IMR-90 (cell line): ENCODE measurements at regions not wholly inside any gene's neighbourhood (a gene's known extent, or its start where the extent isn't known, plus 50 kb on each side); places are given as distances from the start of the nearest gene placed in this dataset.

Experiments
- ATAC-seq: fragments of 200-7000 bp; cut with Tn5 transposase; 2 replicates; pipeline ENCODE4 v1.9.1; 2020; ENCODE audit warnings: low read depth, mild to moderate bottlenecking, moderate library complexity
- BruUV-seq: library from RNA; stranded (reverse); fragments of 400-500 nt; replicated peaks from 2 replicates; lab custom pipeline; 2021; lab: Mats Ljungman, UMichigan
- CTCF ChIA-PET: fragments of 300-600 bp; formaldehyde crosslinking; extraction: SDS; loops from one replicate; lab custom pipeline; 2021; ENCODE audit warnings: antibody characterized with exemption; lab: Yijun Ruan, JAX
- POLR2A ChIA-PET: fragments of 300-600 bp; sonication (Branson Sonifier 250); formaldehyde crosslinking; loops from one replicate; lab custom pipeline; 2022; ENCODE audit warnings: antibody characterized with exemption; ENCODE audit not compliant: unreplicated experiment; lab: Charles Lee
- DNase-seq: peaks from one replicate; pipeline ENCODE4 v3.0.0; 2013
- H2AFZ ChIP-seq: replicated peaks from 2 replicates; pipeline ENCODE3; 2013; ENCODE audit warnings: low read length, mild to moderate bottlenecking; ENCODE audit not compliant: poor library complexity
- H2AK5ac ChIP-seq: 2 replicates; pipeline ENCODE4 v1.6.1; 2013; ENCODE audit warnings: low read depth, low read length, inconsistent platforms
- H2AK9ac ChIP-seq: replicated peaks from 2 replicates; pipeline ENCODE3; 2013; ENCODE audit warnings: mild to moderate bottlenecking, low read depth, low read length, moderate library complexity; ENCODE audit not compliant: poor library complexity
- H2BK120ac ChIP-seq: 2 replicates; pipeline ENCODE4 v1.6.1; 2013; ENCODE audit warnings: low read depth, low read length, inconsistent platforms
- H2BK15ac ChIP-seq: 3 replicates; pipeline ENCODE4 v1.6.1; 2013; ENCODE audit warnings: low read depth, low read length, inconsistent platforms
- H2BK20ac ChIP-seq: 2 replicates; pipeline ENCODE4 v1.6.1; 2013; ENCODE audit warnings: low read depth, mild to moderate bottlenecking, inconsistent platforms, low read length, moderate library complexity
- H2BK5ac ChIP-seq: 2 replicates; pipeline ENCODE4 v1.6.1; 2013; ENCODE audit warnings: mild to moderate bottlenecking, low read depth, low read length, inconsistent platforms; ENCODE audit not compliant: poor library complexity, severe bottlenecking
- H3K14ac ChIP-seq: replicated peaks from 2 replicates; pipeline ENCODE4 v1.6.1; 2013; ENCODE audit warnings: low read depth, low read length, inconsistent platforms
- H3K18ac ChIP-seq: 2 replicates; pipeline ENCODE4 v1.6.1; 2013; ENCODE audit warnings: low read depth, low read length, control low read depth
- H3K23ac ChIP-seq: 2 replicates; pipeline ENCODE4 v1.6.1; 2013; ENCODE audit warnings: low read depth, low read length, inconsistent platforms
- H3K27ac ChIP-seq: 2 replicates; pipeline ENCODE4 v1.5.1; 2013; ENCODE audit warnings: mild to moderate bottlenecking, control low read depth, low read length; ENCODE audit not compliant: insufficient read depth
- H3K27me3 ChIP-seq: 2 replicates; pipeline ENCODE4 v1.6.1; 2013; ENCODE audit warnings: low read length; ENCODE audit not compliant: control insufficient read depth, insufficient read depth
- H3K36me3 ChIP-seq: 2 replicates; pipeline ENCODE4 v1.6.1; 2013; ENCODE audit warnings: low read length, mixed read lengths; ENCODE audit not compliant: control insufficient read depth, insufficient read depth
- H3K4ac ChIP-seq: 2 replicates; pipeline ENCODE4 v1.6.1; 2013; ENCODE audit warnings: low read depth, low read length, inconsistent platforms
- H3K4me1 ChIP-seq: 2 replicates; pipeline ENCODE4 v1.6.1; 2013; ENCODE audit warnings: low read length, mixed read lengths; ENCODE audit not compliant: control insufficient read depth, insufficient read depth
- H3K4me2 ChIP-seq: 2 replicates; pipeline ENCODE4 v1.6.1; 2013; ENCODE audit warnings: low read depth, mild to moderate bottlenecking, control low read depth, low read length, moderate library complexity
- H3K4me3 ChIP-seq: 2 replicates; pipeline ENCODE4 v1.5.1; 2013; ENCODE audit warnings: low read depth, mild to moderate bottlenecking, control low read depth, low read length, moderate library complexity; ENCODE audit not compliant: insufficient read depth
- H3K56ac ChIP-seq: 2 replicates; pipeline ENCODE4 v1.6.1; 2013; ENCODE audit warnings: low read length, inconsistent platforms; ENCODE audit not compliant: insufficient read depth; ENCODE audit errors: extremely low read depth
- H3K79me1 ChIP-seq, 2 experiments: 2 replicates each; pipeline ENCODE4 v1.6.1; 2013; ENCODE audit warnings: low read length in 2 of 2, inconsistent platforms in 1 of 2, low read depth in 1 of 2
- H3K9ac ChIP-seq: 2 replicates; pipeline ENCODE4 v1.6.1; 2013; ENCODE audit warnings: low read depth, low read length, control low read depth
- H3K9me1 ChIP-seq: 2 replicates; pipeline ENCODE4 v1.6.1; 2013; ENCODE audit warnings: low read length, inconsistent platforms; ENCODE audit not compliant: insufficient read depth
- H3K9me3 ChIP-seq: 2 replicates; pipeline ENCODE4 v1.6.1; 2013; ENCODE audit warnings: low read length; ENCODE audit not compliant: control insufficient read depth, insufficient read depth
- H4K20me1 ChIP-seq: 2 replicates; pipeline ENCODE4 v1.6.1; 2013; ENCODE audit warnings: low read length, inconsistent platforms; ENCODE audit not compliant: insufficient read depth
- H4K5ac ChIP-seq: 2 replicates; pipeline ENCODE4 v1.6.1; 2013; ENCODE audit warnings: mild to moderate bottlenecking, low read depth, low read length, control low read depth
- H4K8ac ChIP-seq, 2 experiments: 2 replicates each; pipeline ENCODE4 v1.6.1; 2013; ENCODE audit warnings: low read depth in 2 of 2, low read length in 2 of 2, control low read depth in 1 of 2, inconsistent platforms in 1 of 2
- H4K91ac ChIP-seq: 2 replicates; pipeline ENCODE4 v1.6.1; 2013; ENCODE audit warnings: low read depth, low read length, inconsistent platforms; ENCODE audit not compliant: insufficient read depth
- CHD1 ChIP-seq: IDR thresholded peaks from 2 replicates; pipeline ENCODE4 v1.6.1; 2012; ENCODE audit warnings: low read depth, low read length, improper control_type of control experiment
- CTCF ChIP-seq: conservative IDR thresholded peaks from 2 replicates; pipeline ENCODE4 v1.5.1; 2012; ENCODE audit warnings: mild to moderate bottlenecking, low read depth, low read length, improper control_type of control experiment
- ELK1 ChIP-seq: fragments of 150-350 bp; IDR thresholded peaks from 2 replicates; pipeline ENCODE4 v1.6.1; 2016; ENCODE audit warnings: low read depth, mild to moderate bottlenecking, low read length, moderate library complexity, borderline replicate concordance
- MAFK ChIP-seq: IDR thresholded peaks from 2 replicates; pipeline ENCODE4 v1.6.1; 2012; ENCODE audit warnings: low read depth, low read length, improper control_type of control experiment
- MAZ ChIP-seq: IDR thresholded peaks from 2 replicates; pipeline ENCODE4 v1.6.1; 2012; ENCODE audit warnings: low read depth, mild to moderate bottlenecking, low read length, improper control_type of control experiment, moderate library complexity, borderline replicate concordance
- MXI1 ChIP-seq: IDR thresholded peaks from 2 replicates; pipeline ENCODE4 v1.6.1; 2012; ENCODE audit warnings: low read depth, mild to moderate bottlenecking, low read length, moderate library complexity, borderline replicate concordance
- NFE2L2 ChIP-seq: fragments of 150-350 bp; IDR thresholded peaks from 2 replicates; pipeline ENCODE4 v1.6.1; 2016; ENCODE audit warnings: low read depth, mild to moderate bottlenecking, low read length
- POLR2A ChIP-seq: IDR thresholded peaks from 2 replicates; pipeline ENCODE4 v1.6.1; 2012; ENCODE audit warnings: mild to moderate bottlenecking, low read depth, low read length
- RAD21 ChIP-seq: IDR thresholded peaks from 2 replicates; pipeline ENCODE4 v1.6.1; 2012; ENCODE audit warnings: low read length, improper control_type of control experiment
- RCOR1 ChIP-seq: IDR thresholded peaks from 2 replicates; pipeline ENCODE4 v1.6.1; 2012; ENCODE audit warnings: mild to moderate bottlenecking, low read length, improper control_type of control experiment; ENCODE audit not compliant: insufficient replicate concordance
- SMC3 ChIP-seq: fragments of 150-350 bp; IDR thresholded peaks from 2 replicates; pipeline ENCODE4 v1.6.1; 2016; ENCODE audit warnings: low read depth, mild to moderate bottlenecking, antibody characterized with exemption, low read length, moderate library complexity
- WGBS, 2 experiments: methylation state at CpG; one replicate each; pipeline versions ENCODE4 v1.1.5 to v1.1.7; 2013; ENCODE audit warnings: missing lambda C conversion rate in 2 of 2; ENCODE audit not compliant: insufficient read length in 1 of 2; ENCODE audit errors: extremely low coverage in 2 of 2; 5-methylcytosine and 5-hydroxymethylcytosine counted together
- dilution Hi-C: fragments of 300-500 bp; cut with HindIII; formaldehyde crosslinking; loops from one replicate; pipeline ENCODE4 v1.14.3; 2018; ENCODE audit warnings: low sequenced_read_pairs; ENCODE audit not compliant: unreplicated experiment
- in situ Hi-C: fragments of 300-500 bp; cut with MboI; formaldehyde crosslinking; loops from 3 replicates; pipeline ENCODE4 v1.14.3; 2019; ENCODE audit warnings: low sequenced_read_pairs, inconsistent platforms, mixed read lengths
- intact Hi-C: fragments of 100-400 bp; cut with micrococcal nuclease; formaldehyde crosslinking; loops from 2 replicates; pipeline ENCODE4 v1.10.0; 2022
- TF ChIP-seq, protein P1 (sequence below): fragments of 150-350 bp; IDR thresholded peaks from 2 replicates; pipeline ENCODE4 v1.6.1; 2017; ENCODE audit warnings: mild to moderate bottlenecking, antibody characterized with exemption, low read length, low read depth

DNA sequence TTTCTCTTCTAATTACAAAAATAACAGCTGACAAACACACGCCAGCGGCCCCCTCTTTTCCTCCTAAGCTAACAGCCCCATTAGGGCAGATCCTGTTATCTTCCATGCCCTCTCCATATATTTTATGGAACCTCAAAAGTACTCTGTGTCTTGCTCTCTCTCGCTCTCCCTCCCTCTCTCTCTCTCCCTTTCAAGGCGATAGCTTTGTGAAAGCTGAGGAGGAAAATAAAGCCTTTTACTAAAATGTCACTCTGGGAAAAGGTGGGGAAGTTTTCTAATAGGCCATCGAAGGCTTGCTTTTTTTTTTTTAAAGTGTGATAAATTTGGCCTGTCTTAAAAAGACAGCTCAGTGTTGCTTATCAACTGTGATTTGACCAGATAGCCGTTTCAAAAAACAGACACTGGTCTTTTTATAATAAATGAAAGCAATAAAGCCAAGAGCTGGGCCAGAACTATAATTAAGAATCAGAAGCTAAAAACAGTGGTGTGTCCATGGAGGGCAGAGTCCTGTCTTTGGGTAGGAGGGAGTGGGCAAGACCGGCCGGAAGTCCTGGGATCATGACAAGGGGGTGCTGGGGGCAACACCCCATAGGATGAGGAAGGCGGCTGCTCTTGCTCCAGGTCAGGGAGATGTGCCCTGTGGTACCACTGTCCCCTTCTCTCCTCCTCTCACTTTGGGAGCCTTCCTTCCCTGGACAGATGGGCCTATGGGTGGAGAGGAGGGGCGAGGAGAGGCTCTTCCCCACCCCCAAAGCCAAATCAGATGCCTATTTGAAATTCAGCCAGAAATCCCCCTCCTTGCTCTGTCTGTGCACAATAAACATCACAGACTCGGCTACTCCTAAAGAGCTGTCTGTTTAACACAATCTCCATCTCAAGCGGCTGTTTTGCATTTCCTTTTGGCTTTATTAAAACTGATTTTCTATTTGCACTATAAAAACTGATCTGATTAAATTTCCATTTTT lies 267.2 kb downstream of the BUD13 start:
- in situ Hi-C loops (no loop called here), dilution Hi-C loops (no loop called here), intact Hi-C loops (no loop called here)
- Histone ChIP-seq H2BK15ac (no peak overlapping the region), H2AFZ (no peak overlapping the region), H3K79me1 (no peaks in the 10 kb centered on the region), H3K18ac (no peak overlapping the region), H3K56ac (no peak overlapping the region), H3K36me3 (no peaks in the 10 kb centered on the region), H4K20me1 (no peaks in the 10 kb centered on the region), H3K27ac (no peak overlapping the region), H3K4me1 (no peaks in the 10 kb centered on the region), H2BK120ac (no peak overlapping the region), H3K14ac (no peak overlapping the region), H2BK5ac (no peak overlapping the region), H3K9ac (no peak overlapping the region), H3K4ac (no peak overlapping the region), H2BK20ac (no peak overlapping the region), H4K91ac (no peak overlapping the region), H3K9me3 (no peaks in the 10 kb centered on the region), H2AK5ac (no peak overlapping the region), H2AK9ac (no peak overlapping the region), H3K23ac (no peak overlapping the region), H4K8ac (no peak overlapping the region), H3K27me3 (peaks cover 26% of the 10 kb centered on the region), H3K4me3 (no peak overlapping the region), H3K9me1 (no peaks in the 10 kb centered on the region), H3K4me2 (no peak overlapping the region), H4K5ac (no peak overlapping the region)
- DNase-seq = no peak
- ATAC-seq = no peak
- ChIA-PET POLR2A (no interaction called here), CTCF (no interaction called here)
- 0% methylated on average over 2 of the region's 12 CpGs; no CpG with 5 or more reads in 1 of the 2 experiments for WGBS, 2 experiments
- TF ChIP-seq RAD21 = no peak
- TF ChIP-seq MXI1 = no peak
- TF ChIP-seq RCOR1 = no peak
- TF ChIP-seq MAFK = no peak
- TF ChIP-seq ELK1 = no peak
- TF ChIP-seq CHD1 = no peak
- TF ChIP-seq NFE2L2 = no peak
- no peak for TF ChIP-seq CTCF
- no peak for TF ChIP-seq SMC3
- TF ChIP-seq, protein P1, sequence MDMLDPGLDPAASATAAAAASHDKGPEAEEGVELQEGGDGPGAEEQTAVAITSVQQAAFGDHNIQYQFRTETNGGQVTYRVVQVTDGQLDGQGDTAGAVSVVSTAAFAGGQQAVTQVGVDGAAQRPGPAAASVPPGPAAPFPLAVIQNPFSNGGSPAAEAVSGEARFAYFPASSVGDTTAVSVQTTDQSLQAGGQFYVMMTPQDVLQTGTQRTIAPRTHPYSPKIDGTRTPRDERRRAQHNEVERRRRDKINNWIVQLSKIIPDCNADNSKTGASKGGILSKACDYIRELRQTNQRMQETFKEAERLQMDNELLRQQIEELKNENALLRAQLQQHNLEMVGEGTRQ = no peak
- no peak for TF ChIP-seq POLR2A
- TF ChIP-seq MAZ = no peak
- no TSS peak for BruUV-seq
